MM.1S (cell line): ENCODE measurements at regions not wholly inside any gene's neighbourhood (a gene's known extent, or its start where the extent isn't known, plus 50 kb on each side); places are given as distances from the start of the nearest gene placed in this dataset.

ENCODE experiments used
- CTCF ChIP-seq: fragments of 300-600 bp; sonication (generic); IDR thresholded peaks from 2 replicates; pipeline ENCODE4 v1.5.1; 2016; ENCODE audit warnings: antibody characterized with exemption, low read length, mixed read lengths
- EZH2 ChIP-seq: fragments of 300-600 bp; sonication (generic); optimal IDR thresholded peaks from 2 replicates; pipeline ENCODE3; 2017; ENCODE audit warnings: low read depth, mild to moderate bottlenecking, antibody characterized with exemption, low read length, mixed read lengths

GRCh38 chr2:189379287-189379630 is 62.0 kb upstream of the WDR75 start:
- TF ChIP-seq CTCF (no peak), EZH2 (no peak)
